D721Med (cell line): ENCODE measurements at regions not wholly inside any gene's neighbourhood (a gene's known extent, or its start where the extent isn't known, plus 50 kb on each side); places are given as distances from the start of the nearest gene placed in this dataset.

Experiments used
- DNase-seq: peaks from one replicate; pipeline ENCODE4 v3.0.0; 2011; ENCODE audit warnings: low spot score; ENCODE audit not compliant: insufficient read length
- FAIRE-seq: peaks from 2 replicates; lab custom pipeline; 2011; peaks lifted over from hg19 to GRCh38; lab: Jason Lieb, UNC
- TF ChIP-seq, protein P1 (sequence below): IDR thresholded peaks from 2 replicates; pipeline ENCODE4 v1.5.1; 2012; ENCODE audit warnings: mild to moderate bottlenecking, control low read depth; ENCODE audit not compliant: insufficient read depth; ENCODE audit errors: missing control alignments

DNA sequence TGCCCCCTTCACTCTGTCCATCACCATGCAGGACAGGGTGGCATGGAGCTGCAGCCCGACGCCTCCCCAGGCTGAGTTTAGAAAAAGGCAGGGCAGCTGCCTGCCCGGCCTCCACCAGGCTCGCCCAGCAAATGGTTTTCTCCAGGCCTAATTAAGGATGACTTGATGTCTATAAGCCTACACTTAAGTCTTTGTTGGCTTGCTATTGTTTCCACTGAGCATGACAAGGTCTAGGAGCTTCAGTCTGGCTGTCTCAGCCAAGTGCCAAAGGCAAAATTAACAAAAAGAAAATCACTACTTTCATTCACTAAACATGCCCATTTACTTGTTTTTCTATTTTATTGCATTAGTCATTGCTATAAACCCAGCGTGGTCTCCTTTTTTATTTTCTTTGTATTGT, 372.2 kb downstream of the INSIG2 start:
- no peak for FAIRE-seq
- TF ChIP-seq, protein P1, sequence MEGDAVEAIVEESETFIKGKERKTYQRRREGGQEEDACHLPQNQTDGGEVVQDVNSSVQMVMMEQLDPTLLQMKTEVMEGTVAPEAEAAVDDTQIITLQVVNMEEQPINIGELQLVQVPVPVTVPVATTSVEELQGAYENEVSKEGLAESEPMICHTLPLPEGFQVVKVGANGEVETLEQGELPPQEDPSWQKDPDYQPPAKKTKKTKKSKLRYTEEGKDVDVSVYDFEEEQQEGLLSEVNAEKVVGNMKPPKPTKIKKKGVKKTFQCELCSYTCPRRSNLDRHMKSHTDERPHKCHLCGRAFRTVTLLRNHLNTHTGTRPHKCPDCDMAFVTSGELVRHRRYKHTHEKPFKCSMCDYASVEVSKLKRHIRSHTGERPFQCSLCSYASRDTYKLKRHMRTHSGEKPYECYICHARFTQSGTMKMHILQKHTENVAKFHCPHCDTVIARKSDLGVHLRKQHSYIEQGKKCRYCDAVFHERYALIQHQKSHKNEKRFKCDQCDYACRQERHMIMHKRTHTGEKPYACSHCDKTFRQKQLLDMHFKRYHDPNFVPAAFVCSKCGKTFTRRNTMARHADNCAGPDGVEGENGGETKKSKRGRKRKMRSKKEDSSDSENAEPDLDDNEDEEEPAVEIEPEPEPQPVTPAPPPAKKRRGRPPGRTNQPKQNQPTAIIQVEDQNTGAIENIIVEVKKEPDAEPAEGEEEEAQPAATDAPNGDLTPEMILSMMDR, result no peak

GRCh38 chr2:118459426-118459825, 371.2 kb downstream of the INSIG2 start:
- FAIRE-seq (no peak), DNase-seq (no peak)
- TF ChIP-seq, protein P1, result no peak

More for the DNA sequence above, 372.2 kb downstream of the INSIG2 start:
- no peak for DNase-seq

DNA sequence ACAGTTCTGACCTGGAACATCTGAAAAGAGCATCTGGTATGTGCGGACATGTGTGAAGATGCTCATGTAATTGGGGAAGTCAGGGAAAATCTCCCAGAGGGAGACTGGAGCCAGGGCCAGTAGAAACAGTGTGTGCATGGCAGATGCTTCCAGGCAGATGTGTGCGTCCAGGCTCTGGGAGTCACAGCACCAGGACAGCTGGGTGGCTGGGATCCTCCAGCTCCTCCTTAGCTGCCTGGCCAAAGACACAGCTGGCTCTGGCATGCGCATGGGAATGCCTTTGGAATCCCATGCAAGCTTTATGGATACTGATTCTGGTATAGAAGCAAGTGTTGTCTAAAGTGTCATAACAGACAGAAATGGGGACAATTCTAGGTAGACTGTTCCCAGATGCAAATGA, 369.7 kb downstream of the INSIG2 start:
- DNase-seq (no peak), FAIRE-seq (no peak)
- TF ChIP-seq, protein P1, result no peak

DNA sequence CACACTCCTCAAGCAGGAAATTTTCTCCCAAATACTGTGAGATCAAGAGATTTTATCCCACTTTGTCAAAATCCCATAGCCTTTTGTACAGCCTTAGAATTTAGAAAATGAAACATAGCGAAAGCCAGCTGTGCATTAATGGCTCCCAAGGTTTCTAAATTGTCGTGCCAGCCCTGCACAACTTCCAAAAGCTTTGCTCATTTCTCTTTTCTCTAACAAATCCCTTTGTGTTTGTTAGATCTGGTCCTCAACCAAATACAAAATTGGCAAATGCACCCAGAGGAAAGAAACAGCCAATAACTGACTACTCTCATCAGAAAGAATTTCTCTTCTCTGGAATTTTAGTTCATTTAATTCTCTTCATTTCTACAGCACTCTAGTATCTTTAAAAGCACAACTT, 361.1 kb downstream of the INSIG2 start:
- DNase-seq, result no peak
- no peak for FAIRE-seq
- TF ChIP-seq, protein P1, result no peak

DNA sequence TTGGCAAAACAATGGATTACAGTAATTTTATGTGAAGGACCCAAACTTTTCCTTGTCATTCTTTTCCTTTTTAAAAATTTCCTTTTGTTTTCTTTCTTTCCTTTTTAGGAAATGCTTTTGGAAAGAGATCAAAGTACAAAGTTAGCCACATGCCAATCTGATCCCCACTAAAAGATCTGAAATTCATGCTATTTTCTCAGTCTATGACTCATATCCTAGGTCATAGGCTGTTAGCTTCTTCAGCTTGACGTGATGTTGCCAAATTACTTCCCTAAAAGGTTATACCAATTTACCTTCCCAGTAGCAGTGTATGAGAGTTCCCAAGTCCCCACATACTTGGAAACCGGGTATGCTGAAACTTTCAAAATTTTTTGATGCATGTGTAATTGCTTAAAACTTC, 355.3 kb downstream of the INSIG2 start:
- DNase-seq (no peak), FAIRE-seq (no peak)
- TF ChIP-seq, protein P1, result no peak

GRCh38 chr2:118442996-118443553, 354.8 kb downstream of the INSIG2 start:
- no peak for DNase-seq
- TF ChIP-seq, protein P1, result no peak
- FAIRE-seq, result no peak

DNA sequence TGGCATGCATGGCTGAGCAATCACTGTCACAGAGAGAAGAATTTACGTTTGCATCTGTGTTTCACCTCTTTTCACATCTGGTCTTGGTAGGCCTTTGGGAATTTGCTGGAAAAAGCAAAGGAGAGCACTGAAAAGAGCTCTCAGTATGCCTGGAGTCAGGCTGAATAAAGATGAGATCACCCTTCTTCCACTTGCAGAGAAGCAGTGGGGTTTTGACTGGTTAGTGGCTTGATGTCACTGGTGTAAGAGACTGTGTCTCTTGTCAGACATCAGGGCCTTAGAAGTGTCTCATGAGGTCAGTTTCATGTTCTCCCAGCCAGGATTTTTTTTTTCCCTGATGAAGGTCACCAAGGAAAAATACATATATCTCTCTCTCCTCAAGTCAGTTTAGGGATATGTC, 353.8 kb downstream of the INSIG2 start:
- DNase-seq, result no peak
- TF ChIP-seq, protein P1, result no peak
- FAIRE-seq, result no peak
